ENCODE measurements at regions not wholly inside any gene's neighbourhood (a gene's known extent, or its start where the extent isn't known, plus 50 kb on each side); places are given as distances from the start of the nearest gene placed in this dataset.

DNA sequence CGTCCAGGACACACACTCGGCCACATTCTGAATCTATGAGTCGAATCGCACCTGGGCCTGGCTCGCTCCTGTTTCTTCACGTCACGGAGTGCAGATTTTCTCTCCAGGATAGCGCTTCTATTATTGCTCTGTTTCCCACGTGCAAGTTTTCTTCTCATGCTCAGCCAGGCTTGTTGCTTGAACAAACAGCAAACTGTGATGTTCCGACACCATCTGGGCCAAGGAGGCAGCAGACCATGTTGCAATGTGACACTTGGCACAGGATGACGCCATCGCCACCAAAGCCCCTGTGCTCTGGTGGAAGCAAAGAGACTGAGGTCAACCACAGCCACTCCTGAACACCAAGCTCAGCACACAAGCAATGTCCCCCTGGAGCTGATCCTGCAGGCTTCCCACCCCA, 507.1 kb upstream of the ADARB2 start:
- H3K27ac ChIP-seq: no peak overlapping the region
- TF ChIP-seq CTCF (conservative IDR thresholded peaks at IDR 0.05) (no peak), ZFX (IDR thresholded peaks at IDR 0.05) (no peak)

GRCh38 chr10:2236876-2237275, 499.6 kb upstream of the ADARB2 start:
- TF ChIP-seq ZFX (IDR thresholded peaks at IDR 0.05) (no peak), CTCF (conservative IDR thresholded peaks at IDR 0.05) (no peak)
- H3K27ac ChIP-seq: no peak overlapping the region

- no peak for TF ChIP-seq ZFX (IDR thresholded peaks at IDR 0.05)
- no peak for TF ChIP-seq CTCF (conservative IDR thresholded peaks at IDR 0.05)
- no peak overlapping the region for H3K27ac ChIP-seq
Measured at GRCh38 chr10:2232479-2232878, 495.2 kb upstream of the ADARB2 start.

DNA sequence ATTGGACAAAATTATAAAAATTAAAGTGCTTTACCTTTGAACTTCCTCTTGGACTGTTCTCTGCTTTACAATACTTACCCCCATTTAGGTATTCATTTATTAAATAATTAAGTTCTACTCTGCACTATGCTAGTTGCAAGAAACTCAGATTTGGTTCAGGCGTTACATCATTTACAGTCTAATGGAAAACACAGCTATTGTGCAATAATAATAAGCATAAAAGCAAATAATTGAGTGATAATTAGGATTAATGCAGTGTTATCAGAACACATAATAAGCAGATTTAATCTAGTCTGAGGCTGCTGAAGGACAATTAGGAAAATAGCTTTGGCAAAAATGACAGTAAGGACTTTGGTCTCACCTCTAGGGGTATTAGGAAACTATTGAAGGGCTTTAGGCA, 493.2 kb upstream of the ADARB2 start:
- H3K27ac ChIP-seq: no peak overlapping the region
- TF ChIP-seq ZFX (IDR thresholded peaks at IDR 0.05): no peak
- no peak for TF ChIP-seq CTCF (conservative IDR thresholded peaks at IDR 0.05)

- no peak overlapping the region for H3K27ac ChIP-seq
- TF ChIP-seq ZFX (IDR thresholded peaks at IDR 0.05) (no peak), CTCF (conservative IDR thresholded peaks at IDR 0.05) (no peak)
Measured at GRCh38 chr10:2228320-2228901, 491.1 kb upstream of the ADARB2 start.

DNA sequence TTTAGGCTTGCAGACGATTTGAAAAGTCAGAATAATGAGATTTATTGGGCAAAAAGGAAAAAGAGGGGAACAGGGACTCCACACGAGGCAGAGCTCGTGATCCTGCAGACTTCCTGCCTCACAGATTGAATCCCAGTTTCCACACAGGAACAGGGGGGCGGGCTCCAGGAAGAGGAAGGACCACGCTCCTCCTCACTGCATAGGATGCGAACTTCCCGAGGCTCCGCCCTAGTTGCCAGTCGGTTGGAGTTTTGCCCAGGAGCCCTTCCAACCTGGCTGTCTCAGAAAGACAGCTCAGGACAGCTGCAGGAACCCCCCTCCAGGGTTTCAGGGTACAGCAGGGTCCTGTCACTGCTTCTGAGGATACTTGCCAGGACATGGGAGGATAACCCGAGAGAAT, 488.3 kb upstream of the ADARB2 start:
- H3K27ac ChIP-seq: no peak overlapping the region
- TF ChIP-seq CTCF (conservative IDR thresholded peaks at IDR 0.05): no peak

DNA sequence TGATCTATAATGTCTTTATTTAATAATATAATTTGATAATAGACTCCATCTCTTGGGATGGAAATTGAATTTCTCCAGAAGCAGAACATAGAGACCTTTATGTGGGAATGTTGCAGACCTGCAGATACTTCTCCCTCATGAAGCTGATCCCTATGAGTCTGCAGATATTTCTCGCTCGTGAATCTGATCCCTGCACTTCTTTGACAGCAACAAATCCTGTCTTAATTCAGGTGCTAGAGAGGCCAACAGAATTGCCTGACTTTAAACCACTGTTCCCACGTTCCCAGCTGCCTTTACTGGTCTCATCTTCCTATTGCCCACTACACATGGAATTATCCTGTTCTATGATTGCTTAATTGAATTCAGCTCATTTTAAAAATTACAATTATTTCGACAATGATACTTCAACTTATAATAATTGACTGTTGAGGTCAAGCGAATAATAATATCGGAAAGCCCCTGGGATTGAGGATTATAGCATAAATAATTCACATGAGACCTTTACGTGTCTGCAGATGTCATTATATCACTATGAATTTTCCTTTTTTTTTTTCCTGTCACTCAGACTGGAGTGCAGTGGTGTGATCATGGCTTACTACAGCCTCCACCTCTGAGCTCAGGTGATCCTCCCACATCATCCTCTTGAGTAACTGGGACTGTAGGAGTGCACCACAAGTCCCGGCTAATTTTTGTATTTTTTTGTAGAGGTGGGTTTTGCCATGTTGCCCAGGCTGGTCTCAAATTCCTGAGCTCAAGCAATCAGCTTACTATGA, 486.4 kb upstream of the ADARB2 start:
- no peak overlapping the region for H3K27ac ChIP-seq
- TF ChIP-seq ZFX (IDR thresholded peaks at IDR 0.05) (no peak), CTCF (conservative IDR thresholded peaks at IDR 0.05) (no peak)

Data from C4-2B (cell line).